OCI-LY3 (cell line): ENCODE measurements at regions not wholly inside any gene's neighbourhood (a gene's known extent, or its start where the extent isn't known, plus 50 kb on each side); places are given as distances from the start of the nearest gene placed in this dataset.

Source experiments
- EZH2phosphoT487 ChIP-seq: fragments of 200-600 bp; shearing (Covaris generic); IDR thresholded peaks from 2 replicates; pipeline ENCODE4 v1.6.1; 2018; ENCODE audit warnings: antibody characterized with exemption, mixed run types, low read depth
- TF ChIP-seq, protein P1 (sequence below): fragments of 200-600, 300-600 bp; sonication (generic); IDR thresholded peaks from 2 replicates; pipeline ENCODE4 v1.5.1; 2014; ENCODE audit warnings: antibody characterized with exemption, low read length, low read depth

DNA sequence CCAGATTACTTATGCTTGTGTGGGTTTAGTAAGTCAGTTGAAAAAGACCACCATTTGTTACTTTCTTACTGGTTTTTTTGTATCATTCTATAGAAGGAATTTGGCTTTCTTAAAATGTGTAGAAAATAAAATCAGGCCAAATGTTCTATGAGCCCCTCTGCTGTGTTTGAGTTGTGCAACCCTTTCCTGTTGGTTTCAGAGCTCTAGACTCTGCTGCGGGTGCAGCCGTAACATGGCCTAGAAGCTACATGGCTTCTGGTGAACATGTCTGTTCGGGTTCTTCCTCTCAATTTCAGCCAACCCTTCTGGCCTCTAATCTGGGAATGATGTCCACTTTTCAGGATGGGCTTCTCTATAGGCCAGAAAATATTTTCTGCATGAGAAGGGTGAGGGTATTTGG is 56.6 kb upstream of the RAB18 start:
- TF ChIP-seq, protein P1, sequence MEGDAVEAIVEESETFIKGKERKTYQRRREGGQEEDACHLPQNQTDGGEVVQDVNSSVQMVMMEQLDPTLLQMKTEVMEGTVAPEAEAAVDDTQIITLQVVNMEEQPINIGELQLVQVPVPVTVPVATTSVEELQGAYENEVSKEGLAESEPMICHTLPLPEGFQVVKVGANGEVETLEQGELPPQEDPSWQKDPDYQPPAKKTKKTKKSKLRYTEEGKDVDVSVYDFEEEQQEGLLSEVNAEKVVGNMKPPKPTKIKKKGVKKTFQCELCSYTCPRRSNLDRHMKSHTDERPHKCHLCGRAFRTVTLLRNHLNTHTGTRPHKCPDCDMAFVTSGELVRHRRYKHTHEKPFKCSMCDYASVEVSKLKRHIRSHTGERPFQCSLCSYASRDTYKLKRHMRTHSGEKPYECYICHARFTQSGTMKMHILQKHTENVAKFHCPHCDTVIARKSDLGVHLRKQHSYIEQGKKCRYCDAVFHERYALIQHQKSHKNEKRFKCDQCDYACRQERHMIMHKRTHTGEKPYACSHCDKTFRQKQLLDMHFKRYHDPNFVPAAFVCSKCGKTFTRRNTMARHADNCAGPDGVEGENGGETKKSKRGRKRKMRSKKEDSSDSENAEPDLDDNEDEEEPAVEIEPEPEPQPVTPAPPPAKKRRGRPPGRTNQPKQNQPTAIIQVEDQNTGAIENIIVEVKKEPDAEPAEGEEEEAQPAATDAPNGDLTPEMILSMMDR: no peak
- TF ChIP-seq EZH2phosphoT487: no peak
